Skeletal muscle satellite cell (primary cell): ENCODE measurements at regions not wholly inside any gene's neighbourhood (a gene's known extent, or its start where the extent isn't known, plus 50 kb on each side); places are given as distances from the start of the nearest gene placed in this dataset.

Experiments used
- H3K27me3 ChIP-seq: 2 replicates; pipeline ENCODE4 v1.7.0; 2013; ENCODE audit warnings: low read length; ENCODE audit not compliant: control insufficient read depth, insufficient read depth
- H3K36me3 ChIP-seq: 2 replicates; pipeline ENCODE4 v1.7.0; 2013; ENCODE audit warnings: mild to moderate bottlenecking, control low read depth, low read length; ENCODE audit not compliant: insufficient read depth
- H3K4me1 ChIP-seq: 2 replicates; pipeline ENCODE4 v1.7.0; 2013; ENCODE audit warnings: low read length; ENCODE audit not compliant: control insufficient read depth, insufficient read depth
- H3K4me2 ChIP-seq: 2 replicates; pipeline ENCODE4 v1.7.0; 2013; ENCODE audit warnings: mild to moderate bottlenecking, low read length
- H3K4me3 ChIP-seq: 2 replicates; pipeline ENCODE4 v1.7.0; 2013; ENCODE audit warnings: low read length
- H3K9ac ChIP-seq: 2 replicates; pipeline ENCODE4 v1.7.0; 2013; ENCODE audit warnings: mild to moderate bottlenecking, low read depth, low read length, moderate library complexity
- H3K9me3 ChIP-seq: replicated peaks from 2 replicates; pipeline ENCODE4 v1.7.0; 2013; ENCODE audit warnings: mild to moderate bottlenecking, control low read depth, low read length

DNA sequence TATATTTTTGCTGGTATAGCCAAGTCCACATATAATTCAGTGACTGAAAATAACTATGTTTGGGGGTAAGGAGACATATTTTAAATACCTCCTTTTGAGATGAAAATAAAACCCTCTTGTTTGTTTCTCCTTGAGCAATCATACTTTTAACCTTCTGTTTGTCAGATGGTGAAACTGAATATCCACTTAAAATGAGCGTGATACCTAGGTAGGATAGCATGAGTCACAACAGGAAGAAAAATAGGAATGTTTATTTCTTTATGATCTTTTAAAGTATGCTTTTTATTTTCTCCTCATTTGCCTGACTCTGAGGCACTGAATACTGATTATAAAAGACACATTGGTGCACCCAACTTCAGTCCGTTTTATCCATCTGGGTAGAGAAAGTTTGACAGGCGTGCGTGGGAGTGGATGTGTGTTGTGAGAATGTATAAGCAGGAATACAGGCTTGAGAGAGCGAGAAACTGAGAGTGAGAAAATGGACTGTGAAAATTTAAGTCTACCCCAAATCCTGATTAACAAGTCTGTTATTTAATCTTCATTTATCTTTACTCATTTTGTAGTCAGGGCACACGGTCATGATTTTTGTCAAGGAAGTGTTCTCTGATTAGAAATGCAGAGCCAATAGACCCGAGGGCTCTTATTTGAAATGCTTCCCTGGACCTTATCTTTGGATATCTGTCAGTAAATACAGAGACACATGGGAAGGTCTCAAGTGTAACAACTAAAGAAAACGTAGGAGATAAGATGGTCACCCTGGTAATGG is 62.1 kb upstream of the ANTXR2 start:
- H3K4me1 ChIP-seq, result peaks cover 32% of the 10 kb centered on the region
- H3K27me3 ChIP-seq, result no peaks in the 10 kb centered on the region
- no peaks in the 10 kb centered on the region for H3K36me3 ChIP-seq
- H3K4me2 ChIP-seq, result peak overlapping the region; percentile 25
- H3K9ac ChIP-seq, result no peak overlapping the region
- no peaks in the 10 kb centered on the region for H3K9me3 ChIP-seq
- no peak overlapping the region for H3K4me3 ChIP-seq

- peaks cover 22% of the 10 kb centered on the region for H3K4me1 ChIP-seq
- no peak overlapping the region for H3K4me3 ChIP-seq
- H3K4me2 ChIP-seq, result no peak overlapping the region
- no peaks in the 10 kb centered on the region for H3K27me3 ChIP-seq
- no peaks in the 10 kb centered on the region for H3K9me3 ChIP-seq
- H3K9ac ChIP-seq, result no peak overlapping the region
- no peaks in the 10 kb centered on the region for H3K36me3 ChIP-seq
Measured at GRCh38 chr4:80133240-80133783, 60.3 kb upstream of the ANTXR2 start.

- H3K4me3 ChIP-seq, result no peak overlapping the region
- H3K9me3 ChIP-seq, result no peaks in the 10 kb centered on the region
- no peak overlapping the region for H3K9ac ChIP-seq
- no peaks in the 10 kb centered on the region for H3K27me3 ChIP-seq
- no peak overlapping the region for H3K4me2 ChIP-seq
- H3K4me1 ChIP-seq, result peaks cover 34% of the 10 kb centered on the region
- no peaks in the 10 kb centered on the region for H3K36me3 ChIP-seq
Measured at GRCh38 chr4:80129785-80130184, 56.8 kb upstream of the ANTXR2 start.

- no peak overlapping the region for H3K4me3 ChIP-seq
- H3K36me3 ChIP-seq, result no peaks in the 10 kb centered on the region
- H3K4me2 ChIP-seq, result no peak overlapping the region
- no peak overlapping the region for H3K9ac ChIP-seq
- H3K9me3 ChIP-seq, result no peaks in the 10 kb centered on the region
- no peaks in the 10 kb centered on the region for H3K27me3 ChIP-seq
- H3K4me1 ChIP-seq, result peaks cover 31% of the 10 kb centered on the region
Measured at GRCh38 chr4:80128941-80129340, 55.9 kb upstream of the ANTXR2 start.

DNA sequence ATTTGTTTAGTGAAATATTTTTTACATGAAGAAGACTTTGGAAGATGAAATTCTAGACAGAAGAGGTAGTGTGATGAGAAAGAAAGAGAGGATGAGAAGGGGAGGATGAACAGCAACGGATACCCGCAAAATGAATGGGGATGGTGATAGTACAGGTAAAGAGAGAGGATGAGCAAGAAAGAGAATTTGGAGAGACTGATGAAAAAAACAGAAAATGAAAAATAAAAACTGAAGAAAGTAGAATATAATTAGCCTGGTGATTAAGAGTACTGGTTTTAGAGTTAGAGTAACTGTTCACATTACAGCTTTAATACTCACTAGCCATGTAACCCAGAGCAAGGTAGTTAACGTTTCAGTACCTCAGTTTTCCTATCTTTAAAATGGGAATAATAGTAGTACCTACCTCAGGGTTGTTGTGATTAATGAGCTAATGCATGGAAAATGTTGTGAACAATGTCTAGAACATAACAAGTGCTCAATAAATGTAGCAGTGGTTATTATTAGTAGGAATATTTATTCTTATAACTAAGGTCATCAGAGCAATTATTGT is 54.9 kb upstream of the ANTXR2 start:
- Histone ChIP-seq H3K4me3 (no peak overlapping the region), H3K36me3 (no peaks in the 10 kb centered on the region)

DNA sequence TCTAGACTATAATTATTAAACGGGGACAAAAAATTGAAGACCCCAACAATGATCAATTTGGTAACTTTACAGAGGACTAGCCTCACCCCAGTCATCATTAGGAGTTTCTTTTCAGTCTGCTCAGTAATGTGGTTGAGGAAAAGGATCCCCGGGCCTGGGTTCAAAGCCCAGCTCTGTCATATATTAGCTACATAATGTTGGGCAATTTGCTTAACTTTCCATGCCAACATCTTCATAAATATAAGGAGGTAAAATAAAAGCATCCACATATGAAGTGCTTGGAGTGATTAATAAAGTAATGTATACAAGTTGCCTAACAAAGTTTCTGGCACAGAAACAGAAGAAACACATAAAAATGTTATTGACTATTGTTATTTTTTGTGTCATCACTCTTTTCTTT is 53.4 kb upstream of the ANTXR2 start:
- Histone ChIP-seq H3K9me3 (no peaks in the 10 kb centered on the region), H3K9ac (no peak overlapping the region), H3K4me3 (no peak overlapping the region), H3K27me3 (no peaks in the 10 kb centered on the region), H3K4me1 (peaks cover 31% of the 10 kb centered on the region), H3K4me2 (no peak overlapping the region), H3K36me3 (no peaks in the 10 kb centered on the region)

More for the DNA sequence above, 54.9 kb upstream of the ANTXR2 start:
- Histone ChIP-seq H3K4me2 (no peak overlapping the region), H3K4me1 (peaks cover 31% of the 10 kb centered on the region), H3K9me3 (no peaks in the 10 kb centered on the region), H3K27me3 (no peaks in the 10 kb centered on the region), H3K9ac (no peak overlapping the region)

- Histone ChIP-seq H3K9ac (peak overlapping the region; percentile 26), H3K4me2 (peak overlapping the region; percentile 38), H3K9me3 (no peaks in the 10 kb centered on the region), H3K36me3 (no peaks in the 10 kb centered on the region), H3K4me3 (no peak overlapping the region), H3K27me3 (no peaks in the 10 kb centered on the region), H3K4me1 (peaks cover 31% of the 10 kb centered on the region)
Measured at GRCh38 chr4:80125252-80126177, 52.5 kb upstream of the ANTXR2 start.

- Histone ChIP-seq H3K4me1 (peaks cover 31% of the 10 kb centered on the region), H3K4me2 (peak overlapping the region; percentile 38), H3K27me3 (no peaks in the 10 kb centered on the region), H3K9ac (no peak overlapping the region), H3K36me3 (no peaks in the 10 kb centered on the region), H3K9me3 (no peaks in the 10 kb centered on the region), H3K4me3 (no peak overlapping the region)
Measured at GRCh38 chr4:80124246-80125211, 51.5 kb upstream of the ANTXR2 start.
